Activated CD4-positive, alpha-beta T cell treated with anti-CD3 and anti-CD28 coated beads for 4 hours (primary cell): ENCODE measurements at regions not wholly inside any gene's neighbourhood (a gene's known extent, or its start where the extent isn't known, plus 50 kb on each side); places are given as distances from the start of the nearest gene placed in this dataset.

Source experiments
- DNase-seq, 2 donors: peaks; one replicate each; pipeline ENCODE4 v3.0.0-alpha.2; 2020

GRCh38 chr5:110323357-110323756 lies 403.1 kb downstream of the TMEM232 start:
- DNase-seq: no peak

- DNase-seq: no peak
These were observed 402.6 kb downstream of the TMEM232 start for GRCh38 chr5:110323832-110324231.

GRCh38 chr5:110324876-110325275 lies 401.6 kb downstream of the TMEM232 start:
- DNase-seq: no peak

GRCh38 chr5:110329955-110330525 lies 396.4 kb downstream of the TMEM232 start:
- no peak for DNase-seq

GRCh38 chr5:110333384-110333783 lies 393.1 kb downstream of the TMEM232 start:
- no peak for DNase-seq

- DNase-seq: no peak
These were observed 391.0 kb downstream of the TMEM232 start for GRCh38 chr5:110335361-110336066.

GRCh38 chr5:110338341-110339083 lies 388.0 kb downstream of the TMEM232 start:
- no peak for DNase-seq

GRCh38 chr5:110339399-110339798 lies 387.1 kb downstream of the TMEM232 start:
- DNase-seq: no peak

GRCh38 chr5:110341836-110342235 lies 384.6 kb downstream of the TMEM232 start:
- no peak for DNase-seq

- no peak for DNase-seq
These were observed 383.8 kb downstream of the TMEM232 start for GRCh38 chr5:110342683-110343082.

GRCh38 chr5:110343616-110344015 lies 382.9 kb downstream of the TMEM232 start:
- DNase-seq: no peak

GRCh38 chr5:110345623-110346022 lies 380.8 kb downstream of the TMEM232 start:
- DNase-seq: no peak

GRCh38 chr5:110346893-110347358 lies 379.5 kb downstream of the TMEM232 start:
- DNase-seq: no peak

GRCh38 chr5:110347781-110348180 lies 378.7 kb downstream of the TMEM232 start:
- no peak for DNase-seq

GRCh38 chr5:110351430-110351829 lies 375.0 kb downstream of the TMEM232 start:
- no peak for DNase-seq

GRCh38 chr5:110354311-110354710 lies 372.2 kb downstream of the TMEM232 start:
- DNase-seq: no peak

- DNase-seq: no peak
These were observed 371.4 kb downstream of the TMEM232 start for GRCh38 chr5:110354915-110355644.

GRCh38 chr5:110356677-110357076 lies 369.8 kb downstream of the TMEM232 start:
- no peak for DNase-seq

- no peak for DNase-seq
These were observed 367.2 kb downstream of the TMEM232 start for GRCh38 chr5:110359221-110359620.

- DNase-seq: no peak
These were observed 365.0 kb downstream of the TMEM232 start for GRCh38 chr5:110361471-110361870.

- no peak for DNase-seq
These were observed 364.2 kb downstream of the TMEM232 start for GRCh38 chr5:110362261-110362660.

- no peak for DNase-seq
These were observed 359.8 kb downstream of the TMEM232 start for GRCh38 chr5:110366716-110367115.
